ENCODE measurements at regions not wholly inside any gene's neighbourhood (a gene's known extent, or its start where the extent isn't known, plus 50 kb on each side); places are given as distances from the start of the nearest gene placed in this dataset.

GRCh38 chr3:117885011-117885441 is 1149.6 kb downstream of the IGSF11 start:
- TF ChIP-seq GATA3 (IDR thresholded peaks at IDR 0.05; ENCODE audit: low read depth, low read length) (no peak), GATA2 (IDR thresholded peaks at IDR 0.05; ENCODE audit: low read depth, low read length) (no peak)
